ENCODE measurements at regions not wholly inside any gene's neighbourhood (a gene's known extent, or its start where the extent isn't known, plus 50 kb on each side); places are given as distances from the start of the nearest gene placed in this dataset.

DNA sequence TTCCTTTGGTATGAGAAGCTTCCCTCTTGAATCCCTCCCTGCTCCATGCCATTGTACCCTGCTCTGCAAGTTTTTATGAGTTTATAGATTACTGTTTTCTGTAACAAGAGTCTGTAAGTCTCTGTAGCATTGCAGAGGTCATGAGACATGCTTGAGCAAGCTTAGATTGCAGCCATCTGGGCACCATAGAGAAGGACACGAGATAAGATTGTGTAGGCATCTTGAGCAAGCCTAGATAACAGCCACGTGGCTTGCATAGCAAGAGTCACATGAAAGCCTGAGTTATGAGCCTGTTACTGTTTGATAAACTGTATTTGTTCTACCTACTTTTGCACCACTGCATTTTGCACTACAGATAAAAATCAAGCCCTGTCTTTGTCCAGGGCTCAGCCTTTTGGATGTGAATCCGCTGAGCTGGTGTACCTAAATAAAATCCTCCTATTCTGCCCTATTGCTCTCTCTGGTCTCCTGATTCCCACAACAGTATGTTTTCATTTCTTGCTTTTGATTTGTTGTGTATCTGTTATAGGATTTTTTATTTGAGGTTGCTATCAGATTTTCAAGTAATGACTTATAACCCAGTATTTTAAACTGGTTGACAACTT, 127.4 kb upstream of the ANKRD50 start:
- Histone ChIP-seq H3K9me3 (ENCODE audit: low read length) (0 out of 2 replicates have a peak, but pooled peaks cover 5% of the 10 kb centered on the region), H3K4me1 (ENCODE audit: insufficient read depth, low read length, severe bottlenecking) (no peaks in the 10 kb centered on the region), H3K4me2 (ENCODE audit: low read length) (no peak overlapping the region), H4K20me1 (ENCODE audit: insufficient read depth, low read length) (no peaks in the 10 kb centered on the region), H3K9me2 (ENCODE audit: low read depth, low read length) (no peaks in the 10 kb centered on the region), H3K27ac (ENCODE audit: low read depth, low read length, poor library complexity, severe bottlenecking) (no peak overlapping the region), H3K4me3 (ENCODE audit: low read depth, low read length, poor library complexity, severe bottlenecking) (no peak overlapping the region), H3F3A (ENCODE audit: insufficient read depth, low read length) (no peaks in the 10 kb centered on the region), H3K27me3 (ENCODE audit: insufficient read depth, low read length) (no peaks in the 10 kb centered on the region), H3K79me2 (ENCODE audit: insufficient read depth, low read length) (no peaks in the 10 kb centered on the region), H3K9ac (ENCODE audit: low read length) (no peak overlapping the region), H3K36me3 (ENCODE audit: insufficient read depth, low read length) (no peaks in the 10 kb centered on the region), H2AFZ (ENCODE audit: low read length) (no peak overlapping the region)
- TF ChIP-seq, protein P1, sequence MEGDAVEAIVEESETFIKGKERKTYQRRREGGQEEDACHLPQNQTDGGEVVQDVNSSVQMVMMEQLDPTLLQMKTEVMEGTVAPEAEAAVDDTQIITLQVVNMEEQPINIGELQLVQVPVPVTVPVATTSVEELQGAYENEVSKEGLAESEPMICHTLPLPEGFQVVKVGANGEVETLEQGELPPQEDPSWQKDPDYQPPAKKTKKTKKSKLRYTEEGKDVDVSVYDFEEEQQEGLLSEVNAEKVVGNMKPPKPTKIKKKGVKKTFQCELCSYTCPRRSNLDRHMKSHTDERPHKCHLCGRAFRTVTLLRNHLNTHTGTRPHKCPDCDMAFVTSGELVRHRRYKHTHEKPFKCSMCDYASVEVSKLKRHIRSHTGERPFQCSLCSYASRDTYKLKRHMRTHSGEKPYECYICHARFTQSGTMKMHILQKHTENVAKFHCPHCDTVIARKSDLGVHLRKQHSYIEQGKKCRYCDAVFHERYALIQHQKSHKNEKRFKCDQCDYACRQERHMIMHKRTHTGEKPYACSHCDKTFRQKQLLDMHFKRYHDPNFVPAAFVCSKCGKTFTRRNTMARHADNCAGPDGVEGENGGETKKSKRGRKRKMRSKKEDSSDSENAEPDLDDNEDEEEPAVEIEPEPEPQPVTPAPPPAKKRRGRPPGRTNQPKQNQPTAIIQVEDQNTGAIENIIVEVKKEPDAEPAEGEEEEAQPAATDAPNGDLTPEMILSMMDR (IDR thresholded peaks at IDR 0.05; ENCODE audit: low read length): no peak
- no peak for TF ChIP-seq EZH2 (IDR thresholded peaks at IDR 0.05; ENCODE audit: borderline replicate concordance, low read length)

DNA sequence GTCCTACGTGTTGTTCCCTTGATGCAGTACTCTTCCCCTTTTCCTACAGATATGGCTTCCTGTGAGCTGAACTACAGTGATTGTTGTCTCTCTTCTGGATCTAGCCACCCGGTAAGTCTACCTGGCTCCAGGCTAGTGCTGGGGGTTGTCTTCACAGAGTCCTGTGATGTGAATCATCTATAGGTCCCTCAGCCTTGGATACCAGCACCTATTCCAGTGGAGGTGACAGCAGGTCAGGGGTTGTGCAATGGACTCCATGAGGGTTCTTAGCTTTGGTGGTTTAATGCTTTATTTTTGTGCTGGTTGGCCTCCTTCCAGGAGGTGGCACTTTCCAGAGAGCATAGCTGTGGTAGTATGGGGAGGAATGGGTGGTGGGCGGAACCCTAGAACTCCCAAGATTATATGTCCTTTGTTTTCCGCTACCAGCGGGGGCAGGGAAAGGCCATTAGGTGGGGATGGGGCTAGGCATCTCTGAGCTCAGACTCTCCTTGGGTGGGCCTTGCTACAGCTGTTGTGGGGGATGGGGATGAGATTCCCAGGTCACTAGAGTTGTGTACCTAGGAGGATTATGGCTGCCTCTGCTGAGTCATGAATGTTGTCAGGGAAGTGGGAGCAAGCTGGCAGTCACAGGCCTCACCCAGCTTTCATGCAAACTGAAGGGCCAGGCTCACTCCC, 121.4 kb upstream of the ANKRD50 start:
- no peaks in the 10 kb centered on the region for H3K9me3 ChIP-seq (ENCODE audit: low read length)
- no peaks in the 10 kb centered on the region for H4K20me1 ChIP-seq (ENCODE audit: insufficient read depth, low read length)
- no peak overlapping the region for H2AFZ ChIP-seq (ENCODE audit: low read length)
- H3K4me1 ChIP-seq (ENCODE audit: insufficient read depth, low read length, severe bottlenecking): no peaks in the 10 kb centered on the region
- no peaks in the 10 kb centered on the region for H3K79me2 ChIP-seq (ENCODE audit: insufficient read depth, low read length)
- no peaks in the 10 kb centered on the region for H3F3A ChIP-seq (ENCODE audit: insufficient read depth, low read length)
- no peaks in the 10 kb centered on the region for H3K27me3 ChIP-seq (ENCODE audit: insufficient read depth, low read length)
- no peak overlapping the region for H3K27ac ChIP-seq (ENCODE audit: low read depth, low read length, poor library complexity, severe bottlenecking)
- no peak overlapping the region for H3K4me2 ChIP-seq (ENCODE audit: low read length)
- H3K9me2 ChIP-seq (ENCODE audit: low read depth, low read length): no peaks in the 10 kb centered on the region
- H3K4me3 ChIP-seq (ENCODE audit: low read depth, low read length, poor library complexity, severe bottlenecking): no peak overlapping the region
- TF ChIP-seq, protein P1 (IDR thresholded peaks at IDR 0.05; ENCODE audit: low read length): no peak
- no peak for TF ChIP-seq EZH2 (IDR thresholded peaks at IDR 0.05; ENCODE audit: borderline replicate concordance, low read length)
- no peak overlapping the region for H3K9ac ChIP-seq (ENCODE audit: low read length)
- H3K36me3 ChIP-seq (ENCODE audit: insufficient read depth, low read length): no peaks in the 10 kb centered on the region

DNA sequence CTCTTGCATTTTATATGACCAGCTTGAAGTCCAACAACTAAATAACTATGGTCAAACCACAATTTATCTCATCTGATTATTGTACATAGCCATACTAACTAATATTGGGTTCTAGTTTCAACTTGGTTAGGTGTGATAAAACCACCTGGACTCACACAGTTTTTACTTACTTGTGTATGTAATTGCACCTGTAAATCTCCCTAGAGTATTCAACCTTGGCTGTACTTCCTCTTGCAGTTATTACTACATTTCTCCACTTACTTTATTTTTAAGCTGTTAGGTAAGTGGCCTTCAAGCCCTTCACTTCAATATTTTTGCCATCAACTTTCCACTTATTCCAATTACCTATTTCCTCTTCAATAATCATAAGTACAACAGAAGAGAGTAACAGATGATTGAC, 115.8 kb upstream of the ANKRD50 start:
- no peaks in the 10 kb centered on the region for H4K20me1 ChIP-seq (ENCODE audit: insufficient read depth, low read length)
- TF ChIP-seq, protein P1 (IDR thresholded peaks at IDR 0.05; ENCODE audit: low read length): no peak
- no peak for TF ChIP-seq EZH2 (IDR thresholded peaks at IDR 0.05; ENCODE audit: borderline replicate concordance, low read length)
- H3K9ac ChIP-seq (ENCODE audit: low read length): no peak overlapping the region
- no peaks in the 10 kb centered on the region for H3K9me3 ChIP-seq (ENCODE audit: low read length)
- H3K9me2 ChIP-seq (ENCODE audit: low read depth, low read length): no peaks in the 10 kb centered on the region
- H3K27me3 ChIP-seq (ENCODE audit: insufficient read depth, low read length): no peaks in the 10 kb centered on the region
- H3K4me2 ChIP-seq (ENCODE audit: low read length): no peak overlapping the region
- H3K36me3 ChIP-seq (ENCODE audit: insufficient read depth, low read length): no peaks in the 10 kb centered on the region
- H3K4me3 ChIP-seq (ENCODE audit: low read depth, low read length, poor library complexity, severe bottlenecking): no peak overlapping the region
- H3K79me2 ChIP-seq (ENCODE audit: insufficient read depth, low read length): no peaks in the 10 kb centered on the region
- H3K4me1 ChIP-seq (ENCODE audit: insufficient read depth, low read length, severe bottlenecking): no peaks in the 10 kb centered on the region
- H3F3A ChIP-seq (ENCODE audit: insufficient read depth, low read length): no peaks in the 10 kb centered on the region
- H2AFZ ChIP-seq (ENCODE audit: low read length): no peak overlapping the region
- no peak overlapping the region for H3K27ac ChIP-seq (ENCODE audit: low read depth, low read length, poor library complexity, severe bottlenecking)

All from OCI-LY1 (cell line).